Neutrophil (primary cell): ENCODE measurements at regions not wholly inside any gene's neighbourhood (a gene's known extent, or its start where the extent isn't known, plus 50 kb on each side); places are given as distances from the start of the nearest gene placed in this dataset.

Experiments
- H3K27ac ChIP-seq: fragments of 200-600 bp; sonication (generic); 2 replicates; pipeline ENCODE4 v1.5.1; 2016; ENCODE audit warnings: mild to moderate bottlenecking, moderate library complexity
- H3K27me3 ChIP-seq: fragments of 200-600 bp; sonication (generic); 2 replicates; pipeline ENCODE4 v1.6.0; 2016; ENCODE audit warnings: mild to moderate bottlenecking
- H3K36me3 ChIP-seq: fragments of 200-600 bp; sonication (generic); 2 replicates; pipeline ENCODE4 v1.5.1; 2017
- H3K4me1 ChIP-seq, 2 experiments: fragments of 200-600 bp in 1 of 2; sonication (generic) in 1 of 2; 1 replicate in 1 of 2; 2 replicates in 1 of 2; pipeline versions ENCODE4 v1.5.1 to v1.6.1; 2013 to 2016; ENCODE audit warnings: low read depth in 1 of 2, low read length in 1 of 2, mild to moderate bottlenecking in 1 of 2, moderate library complexity in 1 of 2; ENCODE audit not compliant: control insufficient read depth in 1 of 2, insufficient read depth in 1 of 2
- H3K4me3 ChIP-seq, 2 experiments: fragments of 200-600 bp in 1 of 2; sonication (generic) in 1 of 2; 1 replicate in 1 of 2; 2 replicates in 1 of 2; pipeline ENCODE4 v1.5.1; 2013 to 2016; ENCODE audit warnings: low read depth in 1 of 2, low read length in 1 of 2, mild to moderate bottlenecking in 1 of 2, moderate library complexity in 1 of 2
- H3K9me3 ChIP-seq: fragments of 200-600 bp; sonication (generic); 2 replicates; pipeline ENCODE4 v1.5.1; 2016
- CTCF ChIP-seq: fragments of 200-600 bp; sonication (generic); IDR thresholded peaks from 2 replicates; pipeline ENCODE4 v1.5.1; 2016; ENCODE audit warnings: antibody characterized with exemption

GRCh38 chr16:49158029-49158642 lies 123.5 kb downstream of the CBLN1 start:
- TF ChIP-seq CTCF, result no peak
- Histone ChIP-seq H3K27me3 (no peaks in the 10 kb centered on the region), H3K36me3 (no peaks in the 10 kb centered on the region), H3K4me3 (no peak overlapping the region), H3K9me3 (no peaks in the 10 kb centered on the region), H3K4me1 (no peaks in the 10 kb centered on the region), H3K27ac (no peak overlapping the region)

GRCh38 chr16:49150341-49150740 lies 131.3 kb downstream of the CBLN1 start:
- TF ChIP-seq CTCF, result no peak
- no peak overlapping the region for H3K4me3 ChIP-seq
- H3K36me3 ChIP-seq, result no peaks in the 10 kb centered on the region
- H3K27me3 ChIP-seq, result no peaks in the 10 kb centered on the region
- H3K4me1 ChIP-seq, result no peaks in the 10 kb centered on the region
- H3K9me3 ChIP-seq, result no peaks in the 10 kb centered on the region
- H3K27ac ChIP-seq, result no peak overlapping the region

- H3K27me3 ChIP-seq, result no peaks in the 10 kb centered on the region
- TF ChIP-seq CTCF, result no peak
Measured at GRCh38 chr16:49148410-49148809, 133.2 kb downstream of the CBLN1 start.

GRCh38 chr16:49140618-49141017 lies 141.0 kb downstream of the CBLN1 start:
- Histone ChIP-seq H3K4me3 (no peak overlapping the region), H3K36me3 (no peaks in the 10 kb centered on the region), H3K27ac (no peak overlapping the region), H3K9me3 (no peaks in the 10 kb centered on the region), H3K27me3 (no peaks in the 10 kb centered on the region), H3K4me1 (no peaks in the 10 kb centered on the region)
- TF ChIP-seq CTCF, result no peak

More at GRCh38 chr16:49148410-49148809, 133.2 kb downstream of the CBLN1 start:
- Histone ChIP-seq H3K9me3 (no peaks in the 10 kb centered on the region), H3K4me3 (no peak overlapping the region), H3K27ac (no peak overlapping the region), H3K36me3 (no peaks in the 10 kb centered on the region), H3K4me1 (no peaks in the 10 kb centered on the region)

GRCh38 chr16:49130397-49130796 lies 151.2 kb downstream of the CBLN1 start:
- no peak for TF ChIP-seq CTCF
- Histone ChIP-seq H3K9me3 (no peaks in the 10 kb centered on the region), H3K36me3 (no peaks in the 10 kb centered on the region), H3K4me3 (no peak overlapping the region), H3K27me3 (no peaks in the 10 kb centered on the region), H3K4me1 (no peaks in the 10 kb centered on the region), H3K27ac (no peak overlapping the region)

GRCh38 chr16:49129935-49130334 lies 151.7 kb downstream of the CBLN1 start:
- Histone ChIP-seq H3K9me3 (no peaks in the 10 kb centered on the region), H3K36me3 (no peaks in the 10 kb centered on the region), H3K27ac (no peak overlapping the region), H3K4me1 (no peaks in the 10 kb centered on the region), H3K27me3 (no peaks in the 10 kb centered on the region), H3K4me3 (no peak overlapping the region)
- TF ChIP-seq CTCF, result no peak
